Gastrocnemius medialis (tissue), 4 donors: ENCODE measurements at regions not wholly inside any gene's neighbourhood (a gene's known extent, or its start where the extent isn't known, plus 50 kb on each side); places are given as distances from the start of the nearest gene placed in this dataset.

ENCODE experiments used
- CTCF ChIP-seq, 5 experiments: fragments of 450-650 bp in 3 of 5; fragments of 200-600 bp in 2 of 5; sonication (generic) in 2 of 5; IDR thresholded peaks in 4 of 5; conservative IDR thresholded peaks in 1 of 5; 1 replicate in 4 of 5; 2 replicates in 1 of 5; pipeline ENCODE4 v1.5.1; 2016 to 2019; ENCODE audit warnings: antibody characterized with exemption in 5 of 5, mild to moderate bottlenecking in 3 of 5, moderate library complexity in 3 of 5
- POLR2A ChIP-seq, 2 donors: fragments of 450-650 bp; IDR thresholded peaks; one replicate each; pipeline ENCODE4 v1.6.1; 2017; ENCODE audit warnings: antibody characterized with exemption in 2 of 2, mild to moderate bottlenecking in 2 of 2, moderate library complexity in 2 of 2

- TF ChIP-seq CTCF (IDR thresholded peaks at IDR 0.05 in 4 of 5, conservative IDR thresholded peaks at IDR 0.05 in 1 of 5) (no peak), POLR2A (IDR thresholded peaks at IDR 0.05) (no peak)
These were observed 362.0 kb downstream of the PRELID2 start for GRCh38 chr5:145473042-145473642.
